Ishikawa (cell line): ENCODE measurements at regions not wholly inside any gene's neighbourhood (a gene's known extent, or its start where the extent isn't known, plus 50 kb on each side); places are given as distances from the start of the nearest gene placed in this dataset.

Experiments used
- CEBPB ChIP-seq: IDR thresholded peaks from 2 replicates; pipeline ENCODE4 v1.6.1; 2012
- CREB1 ChIP-seq: IDR thresholded peaks from 2 replicates; pipeline ENCODE4 v1.6.1; 2012; ENCODE audit warnings: low read depth
- EGR1 ChIP-seq: IDR thresholded peaks from 2 replicates; pipeline ENCODE4 v1.6.1; 2012
- EP300 ChIP-seq: IDR thresholded peaks from 2 replicates; pipeline ENCODE4 v1.6.1; 2012; ENCODE audit warnings: borderline replicate concordance
- FOXM1 ChIP-seq: IDR thresholded peaks from 2 replicates; pipeline ENCODE4 v1.6.1; 2012; ENCODE audit warnings: low read depth, borderline replicate concordance
- MAX ChIP-seq: IDR thresholded peaks from 2 replicates; pipeline ENCODE4 v1.6.1; 2012
- NFIC ChIP-seq: IDR thresholded peaks from 2 replicates; pipeline ENCODE4 v1.6.1; 2012
- RAD21 ChIP-seq: IDR thresholded peaks from 2 replicates; pipeline ENCODE4 v1.6.1; 2012; ENCODE audit warnings: low read depth
- REST ChIP-seq: IDR thresholded peaks from 2 replicates; pipeline ENCODE4 v1.6.1; 2012; ENCODE audit warnings: low read depth, mild to moderate bottlenecking
- TAF1 ChIP-seq: IDR thresholded peaks from 2 replicates; pipeline ENCODE4 v1.6.1; 2012; ENCODE audit warnings: low read depth, mild to moderate bottlenecking
- TCF12 ChIP-seq: IDR thresholded peaks from 2 replicates; pipeline ENCODE4 v1.6.1; 2012; ENCODE audit warnings: low read depth
- TEAD4 ChIP-seq: IDR thresholded peaks from 2 replicates; pipeline ENCODE4 v1.6.1; 2012
- YY1 ChIP-seq: IDR thresholded peaks from 2 replicates; pipeline ENCODE4 v1.6.1; 2012; ENCODE audit warnings: low read depth
- ZBTB7A ChIP-seq: IDR thresholded peaks from 2 replicates; pipeline ENCODE4 v1.6.1; 2012; ENCODE audit warnings: low read depth
- TF ChIP-seq, protein P1 (sequence below): IDR thresholded peaks from 2 replicates; pipeline ENCODE4 v1.6.1; 2012

GRCh38 chr13:38141792-38142191, 207.9 kb upstream of the UFM1 start:
- TF ChIP-seq CREB1 (no peak), REST (no peak), EGR1 (no peak), TEAD4 (no peak), FOXM1 (no peak)
- TF ChIP-seq, protein P1, sequence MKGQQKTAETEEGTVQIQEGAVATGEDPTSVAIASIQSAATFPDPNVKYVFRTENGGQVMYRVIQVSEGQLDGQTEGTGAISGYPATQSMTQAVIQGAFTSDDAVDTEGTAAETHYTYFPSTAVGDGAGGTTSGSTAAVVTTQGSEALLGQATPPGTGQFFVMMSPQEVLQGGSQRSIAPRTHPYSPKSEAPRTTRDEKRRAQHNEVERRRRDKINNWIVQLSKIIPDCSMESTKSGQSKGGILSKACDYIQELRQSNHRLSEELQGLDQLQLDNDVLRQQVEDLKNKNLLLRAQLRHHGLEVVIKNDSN = no peak

DNA sequence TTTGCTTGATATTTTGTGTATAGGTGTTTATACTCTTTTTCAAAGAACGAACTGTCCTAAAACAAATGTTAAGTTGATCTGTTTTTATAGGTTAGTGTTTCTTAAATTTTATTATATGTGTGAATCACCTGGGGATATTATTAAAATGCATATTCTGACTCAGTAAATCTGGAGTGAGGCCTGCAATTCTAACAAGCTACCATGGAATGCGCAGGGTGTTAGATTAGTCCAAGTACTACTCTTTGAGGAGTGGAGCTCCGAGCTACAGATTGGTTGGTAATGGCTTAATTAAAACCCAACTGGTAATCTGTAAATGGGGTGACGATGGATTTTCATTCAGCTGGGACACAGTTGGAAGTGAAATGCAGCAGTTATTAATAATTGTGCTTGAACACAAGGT, 214.1 kb upstream of the UFM1 start:
- no peak for TF ChIP-seq TCF12
- TF ChIP-seq EP300 = no peak
- TF ChIP-seq FOXM1 = no peak
- TF ChIP-seq TAF1 = no peak
- no peak for TF ChIP-seq TEAD4
- TF ChIP-seq RAD21 = no peak
- no peak for TF ChIP-seq REST
- TF ChIP-seq MAX = no peak
- no peak for TF ChIP-seq CREB1
- TF ChIP-seq NFIC = no peak
- TF ChIP-seq CEBPB = no peak
- no peak for TF ChIP-seq YY1
- no peak for TF ChIP-seq EGR1
- TF ChIP-seq, protein P1 = no peak
- TF ChIP-seq ZBTB7A = no peak

DNA sequence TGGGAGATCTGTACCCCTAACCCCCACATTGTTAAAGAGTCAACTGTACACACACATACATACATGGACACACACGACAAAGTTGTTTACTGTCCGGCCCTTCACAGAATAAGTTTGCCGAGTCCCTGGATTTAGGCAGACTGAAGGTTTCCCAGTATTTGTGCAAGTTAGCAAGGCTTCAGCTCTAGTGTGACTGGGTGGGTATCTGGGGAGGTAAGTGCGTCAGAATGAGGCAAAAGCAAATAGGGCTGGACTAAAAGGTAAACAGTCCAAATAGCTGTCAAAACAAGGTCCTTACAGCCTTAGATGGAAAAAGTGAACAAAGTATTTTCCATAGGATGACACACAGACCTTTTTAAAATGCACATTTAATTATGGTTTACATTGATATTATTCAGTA, 228.4 kb upstream of the UFM1 start:
- no peak for TF ChIP-seq RAD21

DNA sequence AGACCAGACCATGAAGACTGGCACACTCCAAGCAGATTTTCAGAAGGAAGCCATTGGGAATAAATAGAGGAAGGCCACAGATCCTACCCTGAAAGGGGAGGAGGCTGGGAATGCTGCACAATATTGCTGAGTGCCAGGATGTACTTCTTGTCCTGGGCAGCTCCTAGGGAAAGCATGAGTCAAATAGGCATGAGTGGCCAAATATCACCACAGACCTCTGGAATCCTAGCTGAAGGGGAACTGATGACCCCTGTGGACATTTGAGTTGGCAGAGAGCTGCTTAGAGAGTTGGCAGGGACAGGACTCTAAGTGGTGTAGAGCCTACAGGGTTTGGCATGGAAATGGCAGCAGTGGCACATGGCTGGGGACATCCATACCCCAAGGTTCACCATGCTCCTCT, 234.3 kb upstream of the TRPC4 start:
- TF ChIP-seq YY1 = no peak
- TF ChIP-seq ZBTB7A = no peak

GRCh38 chr13:38099751-38100150, 230.2 kb upstream of the TRPC4 start:
- TF ChIP-seq TEAD4 (no peak), YY1 (no peak), NFIC (no peak), CREB1 (no peak), FOXM1 (no peak)

GRCh38 chr13:38093425-38093824, 223.9 kb upstream of the TRPC4 start:
- no peak for TF ChIP-seq FOXM1

- TF ChIP-seq, protein P1 = no peak
- no peak for TF ChIP-seq EGR1
- TF ChIP-seq FOXM1 = no peak
- TF ChIP-seq RAD21 = no peak
- TF ChIP-seq EP300 = no peak
- TF ChIP-seq MAX = no peak
- no peak for TF ChIP-seq TCF12
- TF ChIP-seq REST = no peak
- TF ChIP-seq ZBTB7A = no peak
- no peak for TF ChIP-seq CREB1
- TF ChIP-seq YY1 = no peak
- no peak for TF ChIP-seq TAF1
Measured at GRCh38 chr13:38090913-38091312, 221.3 kb upstream of the TRPC4 start.
